Stomach (tissue), 8 donors: ENCODE measurements at regions not wholly inside any gene's neighbourhood (a gene's known extent, or its start where the extent isn't known, plus 50 kb on each side); places are given as distances from the start of the nearest gene placed in this dataset.

Source experiments
- DNase-seq, 2 donors: peaks; one replicate each; pipeline versions ENCODE4 v3.0.0 to v3.0.0-alpha.2; 2013 to 2019
- H3K27ac ChIP-seq, 5 donors: fragments of 200-600 bp in 4 of 5; sonication (generic) in 4 of 5; one replicate each; pipeline ENCODE4 v1.5.1; 2013 to 2019; ENCODE audit warnings: mild to moderate bottlenecking in 1 of 5, moderate library complexity in 1 of 5
- H3K27me3 ChIP-seq, 3 donors: fragments of 200-600 bp; sonication (generic); one replicate each; pipeline ENCODE4 v1.5.1; 2017 to 2019; ENCODE audit warnings: mixed run types in 1 of 3
- H3K36me3 ChIP-seq, 4 donors: fragments of 200-600 bp; sonication (generic); 1 replicate in 3 of 4; 2 replicates in 1 of 4; pipeline ENCODE4 v1.5.1; 2016 to 2019
- H3K4me1 ChIP-seq, 4 donors: fragments of 200-600 bp; sonication (generic); one replicate each; pipeline ENCODE4 v1.5.1; 2016 to 2019
- H3K4me3 ChIP-seq, 4 donors: fragments of 200-600 bp; sonication (generic) in 3 of 4; one replicate each; pipeline ENCODE4 v1.5.1; 2016 to 2019; ENCODE audit warnings: mild to moderate bottlenecking in 1 of 4
- H3K9me3 ChIP-seq, 4 donors: fragments of 200-600 bp; sonication (generic); one replicate each; pipeline ENCODE4 v1.5.1; 2016 to 2019
- EP300 ChIP-seq: sonication (generic); formaldehyde crosslinking; IDR thresholded peaks from one replicate; pipeline ENCODE4 v1.6.1; 2017; ENCODE audit warnings: antibody characterized with exemption
- POLR2A ChIP-seq, 4 donors: fragments of 450-650 bp; IDR thresholded peaks; one replicate each; pipeline ENCODE4 v1.6.1; 2016; ENCODE audit warnings: antibody characterized with exemption in 4 of 4, control low read depth in 2 of 4, mild to moderate bottlenecking in 1 of 4, moderate library complexity in 1 of 4
- POLR2AphosphoS5 ChIP-seq, 3 donors: sonication (generic); formaldehyde crosslinking; IDR thresholded peaks; one replicate each; pipeline ENCODE4 v1.6.1; 2016; ENCODE audit warnings: antibody characterized with exemption in 3 of 3
- WGBS, 5 donors: extraction: QIAGEN DNeasy Blood & Tissue Kit in 3 of 5; methylation state at CpG; one replicate each; pipeline versions ENCODE4 v1.1.5 to v1.1.7; 2013 to 2018; 5-methylcytosine and 5-hydroxymethylcytosine counted together
- intact Hi-C: fragments of 100-400 bp; cut with DNase I; formaldehyde crosslinking; loops from one replicate; pipeline ENCODE4 v1.15.1; 2023; ENCODE audit warnings: low total_unique reads
- TF ChIP-seq, protein P1 (sequence below), 7 experiments: fragments of 450-650 bp in 4 of 7; fragments of 200-600 bp in 3 of 7; sonication (generic) in 3 of 7; IDR thresholded peaks; one replicate each; pipeline ENCODE4 v1.5.1; 2016 to 2019; ENCODE audit warnings: antibody characterized with exemption in 7 of 7, control low read depth in 2 of 7, mild to moderate bottlenecking in 1 of 7
- donor health status: healthy with polysubstance abuse.
- donor health status: Bipolar disorder and iron deficiency.
- donor health status: healthy.

DNA sequence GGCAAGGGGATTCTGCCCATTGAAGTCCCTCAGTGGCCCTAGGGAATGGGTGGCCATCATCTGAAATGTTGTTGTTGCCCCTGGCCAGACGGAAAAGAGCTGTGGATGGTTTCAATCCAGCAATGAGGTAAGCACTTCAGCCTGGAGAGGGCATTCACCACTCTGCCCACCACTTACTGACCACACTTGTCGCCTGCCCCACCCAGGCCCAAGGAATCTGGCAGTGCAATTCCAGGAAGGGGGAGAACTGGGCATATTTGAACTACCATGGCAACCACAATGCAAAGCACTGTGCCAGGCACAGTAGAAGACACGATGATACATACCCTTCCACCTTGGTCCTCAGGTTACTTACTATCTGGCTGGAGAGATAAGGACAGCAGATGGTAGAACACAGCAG lies 161.6 kb downstream of the PDGFRA start:
- H3K4me3 ChIP-seq = no peak overlapping the region
- intact Hi-C loops = no loop called here
- TF ChIP-seq, protein P1, sequence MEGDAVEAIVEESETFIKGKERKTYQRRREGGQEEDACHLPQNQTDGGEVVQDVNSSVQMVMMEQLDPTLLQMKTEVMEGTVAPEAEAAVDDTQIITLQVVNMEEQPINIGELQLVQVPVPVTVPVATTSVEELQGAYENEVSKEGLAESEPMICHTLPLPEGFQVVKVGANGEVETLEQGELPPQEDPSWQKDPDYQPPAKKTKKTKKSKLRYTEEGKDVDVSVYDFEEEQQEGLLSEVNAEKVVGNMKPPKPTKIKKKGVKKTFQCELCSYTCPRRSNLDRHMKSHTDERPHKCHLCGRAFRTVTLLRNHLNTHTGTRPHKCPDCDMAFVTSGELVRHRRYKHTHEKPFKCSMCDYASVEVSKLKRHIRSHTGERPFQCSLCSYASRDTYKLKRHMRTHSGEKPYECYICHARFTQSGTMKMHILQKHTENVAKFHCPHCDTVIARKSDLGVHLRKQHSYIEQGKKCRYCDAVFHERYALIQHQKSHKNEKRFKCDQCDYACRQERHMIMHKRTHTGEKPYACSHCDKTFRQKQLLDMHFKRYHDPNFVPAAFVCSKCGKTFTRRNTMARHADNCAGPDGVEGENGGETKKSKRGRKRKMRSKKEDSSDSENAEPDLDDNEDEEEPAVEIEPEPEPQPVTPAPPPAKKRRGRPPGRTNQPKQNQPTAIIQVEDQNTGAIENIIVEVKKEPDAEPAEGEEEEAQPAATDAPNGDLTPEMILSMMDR (IDR thresholded peaks at IDR 0.05) = no peak
- TF ChIP-seq POLR2AphosphoS5 (IDR thresholded peaks at IDR 0.05) (no peak), POLR2A (IDR thresholded peaks at IDR 0.05) (no peak)
- no peaks in the 10 kb centered on the region for H3K27me3 ChIP-seq
- H3K9me3 ChIP-seq = no peaks in the 10 kb centered on the region
- no peak overlapping the region for H3K27ac ChIP-seq
- 47 to 86% (median 64%) methylated on average over 3 of the region's 3 CpGs for WGBS, 5 donors
- no peaks in the 10 kb centered on the region for H3K36me3 ChIP-seq
- DNase-seq = no peak
- H3K4me1 ChIP-seq = no peaks in the 10 kb centered on the region

DNA sequence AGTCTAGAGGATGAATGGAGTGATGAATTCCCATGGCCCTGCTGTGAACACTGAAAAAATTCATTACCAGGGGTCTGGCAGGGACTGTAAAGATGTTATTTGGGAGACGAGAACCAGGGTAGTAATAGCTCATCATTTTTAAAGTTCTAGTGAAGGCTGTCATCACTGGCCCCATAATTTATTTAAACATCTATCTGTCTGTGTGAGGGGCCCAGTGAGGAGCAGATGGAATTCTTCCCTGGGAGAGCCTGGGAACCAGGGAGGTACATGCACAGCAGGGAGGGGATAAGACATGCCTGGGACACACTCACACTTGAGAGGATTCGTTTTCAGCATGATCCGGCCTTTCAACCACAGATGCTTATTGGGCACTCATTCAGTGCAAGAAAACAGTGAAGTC lies 162.0 kb downstream of the PDGFRA start:
- Histone ChIP-seq H3K27me3 (no peaks in the 10 kb centered on the region), H3K4me3 (no peak overlapping the region), H3K9me3 (no peaks in the 10 kb centered on the region), H3K4me1 (no peaks in the 10 kb centered on the region), H3K36me3 (no peaks in the 10 kb centered on the region), H3K27ac (no peak overlapping the region)
- TF ChIP-seq, protein P1 (IDR thresholded peaks at IDR 0.05) = no peak
- no peak for TF ChIP-seq POLR2A (IDR thresholded peaks at IDR 0.05)
- no peak for TF ChIP-seq POLR2AphosphoS5 (IDR thresholded peaks at IDR 0.05)
- TF ChIP-seq EP300 = no peak
- WGBS, 5 donors = 6 to 22% (median 15%) methylated on average over 1 to 3 of the region's 3 CpGs
- DNase-seq = no peak
- intact Hi-C loops = no loop called here

DNA sequence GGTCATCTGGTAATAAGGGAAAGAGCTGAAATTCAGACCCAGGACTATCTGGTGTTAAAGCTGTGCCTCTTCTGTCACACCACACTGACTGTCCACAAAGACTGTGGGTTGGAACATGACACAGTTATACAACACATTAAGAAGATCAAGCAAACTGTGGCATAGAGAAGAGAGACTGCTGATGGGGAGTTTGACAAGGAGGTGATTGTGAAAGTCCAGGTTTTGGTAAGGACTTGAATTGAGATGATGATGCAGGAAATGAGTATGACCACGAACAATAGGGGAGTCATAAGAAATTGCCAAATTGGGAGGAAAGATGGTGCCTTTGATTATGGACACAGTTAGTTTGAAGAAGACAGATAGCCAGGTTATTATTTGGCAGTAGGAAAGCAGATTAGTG lies 163.4 kb downstream of the PDGFRA start:
- H3K9me3 ChIP-seq = no peaks in the 10 kb centered on the region
- H3K27me3 ChIP-seq = no peaks in the 10 kb centered on the region
- H3K4me1 ChIP-seq = no peaks in the 10 kb centered on the region
- TF ChIP-seq POLR2AphosphoS5 (IDR thresholded peaks at IDR 0.05) (no peak), POLR2A (IDR thresholded peaks at IDR 0.05) (no peak), EP300 (no peak)
- TF ChIP-seq, protein P1 (IDR thresholded peaks at IDR 0.05) = no peak
- intact Hi-C loops = no loop called here
- H3K4me3 ChIP-seq = no peak overlapping the region
- WGBS, 5 donors = 45 to 74% (median 69%) methylated on average over 1 of the region's 1 CpG
- no peak overlapping the region for H3K27ac ChIP-seq
- DNase-seq = no peak
- H3K36me3 ChIP-seq = no peaks in the 10 kb centered on the region

DNA sequence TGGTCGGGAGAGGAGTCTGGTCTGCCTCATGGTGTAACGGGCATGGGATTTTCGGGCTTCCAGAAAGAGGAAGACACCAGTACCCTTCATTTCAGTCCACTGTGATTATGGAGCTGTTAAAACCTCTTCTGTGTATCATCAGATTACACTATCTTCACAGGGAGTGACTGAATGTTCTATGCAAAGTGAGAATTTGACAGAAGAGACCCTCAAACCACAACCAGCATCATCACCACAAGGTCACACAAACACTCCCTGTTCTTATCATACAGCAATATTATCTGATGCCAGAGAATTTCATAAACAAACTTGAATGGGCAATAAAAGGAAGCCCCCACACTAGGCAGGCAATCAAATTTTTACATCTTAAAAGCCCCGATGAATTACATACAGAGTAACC lies 164.2 kb downstream of the PDGFRA start:
- WGBS, 5 donors = 81 to 95% (median 93%) methylated on average over 4 of the region's 4 CpGs
- H3K4me1 ChIP-seq = no peaks in the 10 kb centered on the region
- TF ChIP-seq POLR2A (IDR thresholded peaks at IDR 0.05) = no peak
- TF ChIP-seq POLR2AphosphoS5 (IDR thresholded peaks at IDR 0.05) = no peak
- TF ChIP-seq, protein P1 (IDR thresholded peaks at IDR 0.05) = no peak
- TF ChIP-seq EP300 = no peak
- H3K27ac ChIP-seq = no peak overlapping the region
- DNase-seq = no peak
- H3K9me3 ChIP-seq = no peaks in the 10 kb centered on the region
- intact Hi-C loops = no loop called here
- no peak overlapping the region for H3K4me3 ChIP-seq
- H3K36me3 ChIP-seq = no peaks in the 10 kb centered on the region
- H3K27me3 ChIP-seq = no peaks in the 10 kb centered on the region
